PC-9 (cell line): ENCODE measurements at regions not wholly inside any gene's neighbourhood (a gene's known extent, or its start where the extent isn't known, plus 50 kb on each side); places are given as distances from the start of the nearest gene placed in this dataset.

ENCODE experiments used
- EZH2 ChIP-seq: fragments of 200-600 bp; sonication (generic); IDR thresholded peaks from 2 replicates; pipeline ENCODE4 v1.8.0; 2017; ENCODE audit warnings: antibody characterized with exemption, low read depth
- TF ChIP-seq, protein P1 (sequence below): fragments of 200-600 bp; sonication (generic); conservative IDR thresholded peaks from 2 replicates; pipeline ENCODE4 v1.6.1; 2017; ENCODE audit warnings: mixed run types, antibody characterized with exemption, mild to moderate bottlenecking, moderate library complexity

DNA sequence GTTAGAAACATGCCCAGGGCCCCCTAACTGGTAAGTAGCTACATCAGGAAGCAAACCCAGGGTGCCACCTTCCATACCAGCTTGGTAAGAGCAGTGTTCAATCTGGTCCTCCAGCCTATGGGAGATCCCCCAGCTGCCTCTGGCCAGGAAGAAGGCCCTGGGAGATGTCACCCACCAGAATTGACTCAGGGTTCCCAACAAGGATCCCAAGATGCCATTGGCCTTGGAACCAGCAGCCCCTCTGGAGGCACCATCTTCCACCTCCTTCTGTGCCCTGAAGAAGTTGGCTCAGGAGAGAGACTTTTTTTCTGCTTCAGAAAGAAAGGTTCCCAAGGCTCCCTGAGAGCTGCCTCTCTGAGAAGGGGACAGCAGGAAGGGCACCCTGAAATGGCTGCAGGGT is 56.6 kb upstream of the IL17B start:
- TF ChIP-seq, protein P1, sequence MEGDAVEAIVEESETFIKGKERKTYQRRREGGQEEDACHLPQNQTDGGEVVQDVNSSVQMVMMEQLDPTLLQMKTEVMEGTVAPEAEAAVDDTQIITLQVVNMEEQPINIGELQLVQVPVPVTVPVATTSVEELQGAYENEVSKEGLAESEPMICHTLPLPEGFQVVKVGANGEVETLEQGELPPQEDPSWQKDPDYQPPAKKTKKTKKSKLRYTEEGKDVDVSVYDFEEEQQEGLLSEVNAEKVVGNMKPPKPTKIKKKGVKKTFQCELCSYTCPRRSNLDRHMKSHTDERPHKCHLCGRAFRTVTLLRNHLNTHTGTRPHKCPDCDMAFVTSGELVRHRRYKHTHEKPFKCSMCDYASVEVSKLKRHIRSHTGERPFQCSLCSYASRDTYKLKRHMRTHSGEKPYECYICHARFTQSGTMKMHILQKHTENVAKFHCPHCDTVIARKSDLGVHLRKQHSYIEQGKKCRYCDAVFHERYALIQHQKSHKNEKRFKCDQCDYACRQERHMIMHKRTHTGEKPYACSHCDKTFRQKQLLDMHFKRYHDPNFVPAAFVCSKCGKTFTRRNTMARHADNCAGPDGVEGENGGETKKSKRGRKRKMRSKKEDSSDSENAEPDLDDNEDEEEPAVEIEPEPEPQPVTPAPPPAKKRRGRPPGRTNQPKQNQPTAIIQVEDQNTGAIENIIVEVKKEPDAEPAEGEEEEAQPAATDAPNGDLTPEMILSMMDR: no peak
- no peak for TF ChIP-seq EZH2
